ENCODE measurements at regions not wholly inside any gene's neighbourhood (a gene's known extent, or its start where the extent isn't known, plus 50 kb on each side); places are given as distances from the start of the nearest gene placed in this dataset.

- TF ChIP-seq ZBTB40 (IDR thresholded peaks at IDR 0.05) = no peak
- TF ChIP-seq ZBTB40 (CRISPR knock-in tag; IDR thresholded peaks at IDR 0.05) = no peak
- no peak for TF ChIP-seq ZBTB5 (IDR thresholded peaks at IDR 0.05)
- TF ChIP-seq CREB3L1 (IDR thresholded peaks at IDR 0.05; ENCODE audit: borderline replicate concordance, low read depth) = no peak
- no peak for TF ChIP-seq HDAC3 (IDR thresholded peaks at IDR 0.05; ENCODE audit: borderline replicate concordance, partially characterized antibody)
- TF ChIP-seq BRF1 (IDR thresholded peaks at IDR 0.05; ENCODE audit: borderline replicate concordance, extremely low read depth, insufficient read length) = no peak
- no peak for TF ChIP-seq TAF1 (IDR thresholded peaks at IDR 0.05; ENCODE audit: control insufficient read depth, extremely low read depth, insufficient read depth, low read length, severe bottlenecking)
- TF ChIP-seq ZNF644 (tag; IDR thresholded peaks at IDR 0.05; ENCODE audit: low read depth) = no peak
- TF ChIP-seq ZFP36 (IDR thresholded peaks at IDR 0.05; ENCODE audit: low read depth, low read length, partially characterized antibody) = no peak
- TF ChIP-seq TAL1 (IDR thresholded peaks at IDR 0.05) = no peak
- TF ChIP-seq FIP1L1 (IDR thresholded peaks at IDR 0.05; ENCODE audit: low read depth, low read length, poor library complexity, severe bottlenecking) = no peak
- TF ChIP-seq RBM14 (IDR thresholded peaks at IDR 0.05; ENCODE audit: borderline replicate concordance, insufficient read depth, low read depth, low read length) = no peak
- no peak for TF ChIP-seq MXI1 (IDR thresholded peaks at IDR 0.05; ENCODE audit: low read depth, low read length)
Observed at GRCh38 chr12:82620917-82621316, 65.8 kb upstream of the TMTC2 start (continued).

Data from K562 (cell line).